Keratinocyte (primary cell): ENCODE measurements at regions not wholly inside any gene's neighbourhood (a gene's known extent, or its start where the extent isn't known, plus 50 kb on each side); places are given as distances from the start of the nearest gene placed in this dataset.

Source experiments
- EZH2 ChIP-seq: IDR thresholded peaks from one replicate; pipeline ENCODE4 v1.6.1; 2012; ENCODE audit warnings: inconsistent platforms, mild to moderate bottlenecking, low read length, moderate library complexity
- TF ChIP-seq, protein P1 (sequence below), 3 experiments: IDR thresholded peaks in 1 of 3; conservative IDR thresholded peaks in 1 of 3; optimal IDR thresholded peaks in 1 of 3; 2 replicates in 2 of 3; 3 replicates in 1 of 3; pipeline versions ENCODE3 to v1.5.1; 2011; ENCODE audit warnings: low read length in 3 of 3, mild to moderate bottlenecking in 3 of 3, moderate library complexity in 2 of 3, control low read depth in 1 of 3, inconsistent platforms in 1 of 3; ENCODE audit not compliant: insufficient read depth in 2 of 3; ENCODE audit errors: extremely low read depth in 1 of 3

DNA sequence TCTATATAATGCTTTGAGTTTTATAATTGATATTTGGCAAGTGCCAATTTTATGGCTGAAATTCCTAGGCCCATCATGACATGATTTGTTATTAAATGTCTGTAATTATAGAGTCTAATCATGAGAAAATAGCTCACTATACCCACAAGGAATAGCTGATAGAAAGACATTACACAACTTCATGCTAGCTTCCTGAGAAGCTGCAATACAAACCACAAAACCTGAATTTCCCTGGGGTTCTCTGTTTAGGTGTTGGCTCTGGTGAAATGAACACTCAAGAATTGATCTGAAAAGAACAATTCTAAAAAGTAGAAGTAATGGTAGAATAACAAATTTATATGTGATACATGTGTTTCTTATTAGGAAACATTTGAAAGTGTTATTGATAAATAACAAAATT, 169.6 kb downstream of the GASK1B start:
- TF ChIP-seq, protein P1, sequence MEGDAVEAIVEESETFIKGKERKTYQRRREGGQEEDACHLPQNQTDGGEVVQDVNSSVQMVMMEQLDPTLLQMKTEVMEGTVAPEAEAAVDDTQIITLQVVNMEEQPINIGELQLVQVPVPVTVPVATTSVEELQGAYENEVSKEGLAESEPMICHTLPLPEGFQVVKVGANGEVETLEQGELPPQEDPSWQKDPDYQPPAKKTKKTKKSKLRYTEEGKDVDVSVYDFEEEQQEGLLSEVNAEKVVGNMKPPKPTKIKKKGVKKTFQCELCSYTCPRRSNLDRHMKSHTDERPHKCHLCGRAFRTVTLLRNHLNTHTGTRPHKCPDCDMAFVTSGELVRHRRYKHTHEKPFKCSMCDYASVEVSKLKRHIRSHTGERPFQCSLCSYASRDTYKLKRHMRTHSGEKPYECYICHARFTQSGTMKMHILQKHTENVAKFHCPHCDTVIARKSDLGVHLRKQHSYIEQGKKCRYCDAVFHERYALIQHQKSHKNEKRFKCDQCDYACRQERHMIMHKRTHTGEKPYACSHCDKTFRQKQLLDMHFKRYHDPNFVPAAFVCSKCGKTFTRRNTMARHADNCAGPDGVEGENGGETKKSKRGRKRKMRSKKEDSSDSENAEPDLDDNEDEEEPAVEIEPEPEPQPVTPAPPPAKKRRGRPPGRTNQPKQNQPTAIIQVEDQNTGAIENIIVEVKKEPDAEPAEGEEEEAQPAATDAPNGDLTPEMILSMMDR (optimal IDR thresholded peaks at IDR 0.05 in 1 of 3, IDR thresholded peaks at IDR 0.05 in 1 of 3, conservative IDR thresholded peaks at IDR 0.05 in 1 of 3; ENCODE audit: extremely low read depth in 1 of 3, insufficient read depth in 2 of 3, low read length in 3 of 3) = no peak
- TF ChIP-seq EZH2 = no peak
